Panc1 (cell line): ENCODE measurements at regions not wholly inside any gene's neighbourhood (a gene's known extent, or its start where the extent isn't known, plus 50 kb on each side); places are given as distances from the start of the nearest gene placed in this dataset.

ENCODE experiments used
- ATAC-seq: fragments of 200-7000 bp; cut with Tn5 transposase; 2 replicates; pipeline ENCODE4 v1.9.1; 2020; ENCODE audit warnings: mild to moderate bottlenecking, moderate library complexity
- BruUV-seq: library from RNA; stranded (reverse); fragments of 400-500 nt; replicated peaks from 2 replicates; lab custom pipeline; 2021; lab: Mats Ljungman, UMichigan
- CTCF ChIA-PET: fragments of 300-600 bp; sonication (Branson Sonifier 250); formaldehyde crosslinking; loops from one replicate; lab custom pipeline; 2022; ENCODE audit warnings: antibody characterized with exemption; lab: Charles Lee
- POLR2A ChIA-PET: fragments of 300-600 bp; sonication (Branson Sonifier 250); formaldehyde crosslinking; loops from one replicate; lab custom pipeline; 2022; ENCODE audit warnings: antibody characterized with exemption; lab: Charles Lee
- DNase-seq: peaks from one replicate; pipeline ENCODE4 v3.0.0-alpha.2; 2010; ENCODE audit warnings: low read depth, low spot score
- H3K27ac ChIP-seq: 2 replicates; pipeline ENCODE4 v1.5.1; 2011; ENCODE audit warnings: mild to moderate bottlenecking, low read length, inconsistent platforms
- H3K27me3 ChIP-seq: fragments of 200-500 bp; sonication (Bioruptor generic); 2 replicates; pipeline ENCODE4 v1.6.0; 2014; ENCODE audit warnings: low read length, inconsistent platforms; ENCODE audit not compliant: control insufficient read depth, insufficient read depth
- H3K36me3 ChIP-seq: fragments of 200-500 bp; sonication (Bioruptor generic); 2 replicates; pipeline ENCODE4 v1.5.1; 2014; ENCODE audit warnings: inconsistent platforms, mild to moderate bottlenecking, low read length, moderate library complexity; ENCODE audit not compliant: control insufficient read depth, insufficient read depth
- H3K4me1 ChIP-seq: 2 replicates; pipeline ENCODE4 v1.5.1; 2011; ENCODE audit warnings: inconsistent platforms, mild to moderate bottlenecking, low read length, moderate library complexity; ENCODE audit not compliant: control insufficient read depth, insufficient read depth
- H3K4me3 ChIP-seq, 2 experiments: 2 replicates each; pipeline ENCODE4 v1.5.1; 2011 to 2012; ENCODE audit warnings: low read depth in 2 of 2, low read length in 2 of 2, mild to moderate bottlenecking in 2 of 2, inconsistent platforms in 1 of 2, moderate library complexity in 1 of 2
- H3K9me3 ChIP-seq: fragments of 200-500 bp; sonication (Bioruptor generic); 2 replicates; pipeline ENCODE4 v1.5.1; 2014; ENCODE audit warnings: low read depth, mild to moderate bottlenecking, inconsistent platforms, low read length, moderate library complexity; ENCODE audit not compliant: control insufficient read depth, insufficient read depth
- POLR2AphosphoS5 ChIP-seq: IDR thresholded peaks from 2 replicates; pipeline ENCODE4 v1.6.1; 2012; ENCODE audit warnings: mild to moderate bottlenecking, low read depth, low read length, moderate library complexity
- REST ChIP-seq, 2 experiments: IDR thresholded peaks; 2 replicates each; pipeline ENCODE4 v1.6.1; 2011 to 2012; ENCODE audit warnings: low read depth in 2 of 2, control low read depth in 1 of 2, low read length in 1 of 2, mild to moderate bottlenecking in 1 of 2, moderate library complexity in 1 of 2; ENCODE audit not compliant: insufficient read depth in 1 of 2
- SIN3A ChIP-seq: IDR thresholded peaks from 2 replicates; pipeline ENCODE4 v1.6.1; 2012; ENCODE audit warnings: low read depth, mild to moderate bottlenecking, low read length, moderate library complexity, borderline replicate concordance; ENCODE audit not compliant: insufficient read depth
- TCF7L2 ChIP-seq: IDR thresholded peaks from 2 replicates; pipeline ENCODE4 v1.6.1; 2011; ENCODE audit warnings: mild to moderate bottlenecking, low read depth, low read length, inconsistent platforms
- in situ Hi-C: cut with HindIII; loops from 2 replicates; pipeline ENCODE4 v1.10.0; 2016; ENCODE audit warnings: low sequenced_read_pairs, low pct_unique_long_range_greater_than_20kb
- intact Hi-C: fragments of 100-400 bp; cut with micrococcal nuclease; formaldehyde crosslinking; loops from one replicate; pipeline ENCODE4 v1.10.0; 2022; ENCODE audit not compliant: unreplicated experiment
- TF ChIP-seq, protein P1 (sequence below): fragments of 450-650 bp; IDR thresholded peaks from 2 replicates; pipeline ENCODE4 v1.5.1; 2017; ENCODE audit warnings: mild to moderate bottlenecking

- H3K27ac ChIP-seq: no peak overlapping the region
- DNase-seq: no peak
- no TSS peak for BruUV-seq
- no peaks in the 10 kb centered on the region for H3K4me1 ChIP-seq
- intact Hi-C loops: no loop called here
- TF ChIP-seq TCF7L2: no peak
- no peak for TF ChIP-seq POLR2AphosphoS5
- no peak for TF ChIP-seq REST (IDR thresholded peaks at IDR 0.05; ENCODE audit: insufficient read depth in 1 of 2, low read depth in 2 of 2, low read length in 1 of 2)
- TF ChIP-seq SIN3A: no peak
- TF ChIP-seq, protein P1, sequence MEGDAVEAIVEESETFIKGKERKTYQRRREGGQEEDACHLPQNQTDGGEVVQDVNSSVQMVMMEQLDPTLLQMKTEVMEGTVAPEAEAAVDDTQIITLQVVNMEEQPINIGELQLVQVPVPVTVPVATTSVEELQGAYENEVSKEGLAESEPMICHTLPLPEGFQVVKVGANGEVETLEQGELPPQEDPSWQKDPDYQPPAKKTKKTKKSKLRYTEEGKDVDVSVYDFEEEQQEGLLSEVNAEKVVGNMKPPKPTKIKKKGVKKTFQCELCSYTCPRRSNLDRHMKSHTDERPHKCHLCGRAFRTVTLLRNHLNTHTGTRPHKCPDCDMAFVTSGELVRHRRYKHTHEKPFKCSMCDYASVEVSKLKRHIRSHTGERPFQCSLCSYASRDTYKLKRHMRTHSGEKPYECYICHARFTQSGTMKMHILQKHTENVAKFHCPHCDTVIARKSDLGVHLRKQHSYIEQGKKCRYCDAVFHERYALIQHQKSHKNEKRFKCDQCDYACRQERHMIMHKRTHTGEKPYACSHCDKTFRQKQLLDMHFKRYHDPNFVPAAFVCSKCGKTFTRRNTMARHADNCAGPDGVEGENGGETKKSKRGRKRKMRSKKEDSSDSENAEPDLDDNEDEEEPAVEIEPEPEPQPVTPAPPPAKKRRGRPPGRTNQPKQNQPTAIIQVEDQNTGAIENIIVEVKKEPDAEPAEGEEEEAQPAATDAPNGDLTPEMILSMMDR: no peak
- no peaks in the 10 kb centered on the region for H3K36me3 ChIP-seq
- POLR2A ChIA-PET: no interaction called here
- H3K4me3 ChIP-seq: no peak overlapping the region
- H3K9me3 ChIP-seq: no peaks in the 10 kb centered on the region
- in situ Hi-C loops: no loop called here
- no peak for ATAC-seq
- H3K27me3 ChIP-seq: no peaks in the 10 kb centered on the region
- CTCF ChIA-PET: no interaction called here
These were observed 229.7 kb downstream of the MAT2B start for GRCh38 chr5:163735069-163735468.

DNA sequence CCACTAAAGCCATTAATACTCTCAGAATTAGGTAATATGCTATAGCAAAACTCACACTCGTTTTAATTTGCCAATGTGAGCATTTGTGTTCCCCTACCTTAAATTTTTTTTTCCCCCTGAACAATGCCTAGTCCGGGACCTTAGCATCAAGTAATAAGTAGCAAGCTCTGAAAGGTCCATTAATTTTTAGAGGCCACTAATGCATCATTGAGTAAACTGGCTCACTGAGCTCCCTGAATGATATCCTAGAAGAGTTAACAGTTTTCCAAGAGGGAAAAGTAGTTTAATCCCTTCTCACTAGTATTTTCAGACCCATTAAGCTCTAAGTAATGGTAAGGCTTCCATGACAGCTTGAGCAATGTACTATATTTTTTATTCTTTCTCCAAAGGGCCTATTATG is 242.2 kb downstream of the MAT2B start:
- BruUV-seq: no TSS peak
- intact Hi-C loops (no loop called here), in situ Hi-C loops (no loop called here)
- ChIA-PET POLR2A (no interaction called here), CTCF (no interaction called here)
- TF ChIP-seq, protein P1: no peak
- TF ChIP-seq POLR2AphosphoS5 (no peak), REST (IDR thresholded peaks at IDR 0.05; ENCODE audit: insufficient read depth in 1 of 2, low read depth in 2 of 2, low read length in 1 of 2) (no peak), TCF7L2 (no peak), SIN3A (no peak)
- Histone ChIP-seq H3K27me3 (no peaks in the 10 kb centered on the region), H3K36me3 (no peaks in the 10 kb centered on the region), H3K4me3 (no peak overlapping the region), H3K9me3 (no peaks in the 10 kb centered on the region), H3K27ac (no peak overlapping the region), H3K4me1 (no peaks in the 10 kb centered on the region)
- ATAC-seq: no peak
- DNase-seq: no peak
